ENCODE measurements at regions not wholly inside any gene's neighbourhood (a gene's known extent, or its start where the extent isn't known, plus 50 kb on each side); places are given as distances from the start of the nearest gene placed in this dataset.

GRCh38 chr7:159229683-159230475, 85.2 kb upstream of the VIPR2 start:
- TF ChIP-seq, protein P1, sequence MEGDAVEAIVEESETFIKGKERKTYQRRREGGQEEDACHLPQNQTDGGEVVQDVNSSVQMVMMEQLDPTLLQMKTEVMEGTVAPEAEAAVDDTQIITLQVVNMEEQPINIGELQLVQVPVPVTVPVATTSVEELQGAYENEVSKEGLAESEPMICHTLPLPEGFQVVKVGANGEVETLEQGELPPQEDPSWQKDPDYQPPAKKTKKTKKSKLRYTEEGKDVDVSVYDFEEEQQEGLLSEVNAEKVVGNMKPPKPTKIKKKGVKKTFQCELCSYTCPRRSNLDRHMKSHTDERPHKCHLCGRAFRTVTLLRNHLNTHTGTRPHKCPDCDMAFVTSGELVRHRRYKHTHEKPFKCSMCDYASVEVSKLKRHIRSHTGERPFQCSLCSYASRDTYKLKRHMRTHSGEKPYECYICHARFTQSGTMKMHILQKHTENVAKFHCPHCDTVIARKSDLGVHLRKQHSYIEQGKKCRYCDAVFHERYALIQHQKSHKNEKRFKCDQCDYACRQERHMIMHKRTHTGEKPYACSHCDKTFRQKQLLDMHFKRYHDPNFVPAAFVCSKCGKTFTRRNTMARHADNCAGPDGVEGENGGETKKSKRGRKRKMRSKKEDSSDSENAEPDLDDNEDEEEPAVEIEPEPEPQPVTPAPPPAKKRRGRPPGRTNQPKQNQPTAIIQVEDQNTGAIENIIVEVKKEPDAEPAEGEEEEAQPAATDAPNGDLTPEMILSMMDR (IDR thresholded peaks at IDR 0.05; ENCODE audit: low read depth, low read length, poor library complexity, severe bottlenecking) = no peak
- no peak for TF ChIP-seq EZH2phosphoT487 (IDR thresholded peaks at IDR 0.05; ENCODE audit: borderline replicate concordance, low read length)

Data from DOHH2 (cell line).